Stimulated activated naive CD8-positive, alpha-beta T cell treated with anti-CD3 and anti-CD28 coated beads, Interleukin-15, amount 100 ng/mL, for 72 hours (primary cell): ENCODE measurements at regions not wholly inside any gene's neighbourhood (a gene's known extent, or its start where the extent isn't known, plus 50 kb on each side); places are given as distances from the start of the nearest gene placed in this dataset.

ENCODE experiments used
- ATAC-seq: fragments of 150-1000 bp; cut with Tn5 transposase; 2 replicates; pipeline ENCODE4 v1.10.0; 2021; ENCODE audit warnings: mild to moderate bottlenecking, moderate library complexity
- DNase-seq, 2 donors: peaks; one replicate each; pipeline ENCODE4 v3.0.0; 2021 to 2022
- H3K27ac Mint-ChIP-seq, 2 donors: one replicate each; pipeline ENCODE4 v1.8.0; 2022; ENCODE audit warnings: mild to moderate bottlenecking in 2 of 2, mixed read lengths in 2 of 2, moderate library complexity in 2 of 2
- H3K27me3 Mint-ChIP-seq: one replicate; pipeline ENCODE4 v1.8.0; 2022; ENCODE audit warnings: mixed read lengths
- H3K4me1 Mint-ChIP-seq: one replicate; pipeline ENCODE4 v1.8.0; 2022; ENCODE audit warnings: mild to moderate bottlenecking, mixed read lengths
- H3K4me3 Mint-ChIP-seq, 2 donors: one replicate each; pipeline ENCODE4 v1.8.0; 2022; ENCODE audit warnings: mild to moderate bottlenecking in 2 of 2, mixed read lengths in 2 of 2, moderate library complexity in 1 of 2
- H3K9me3 Mint-ChIP-seq, 2 donors: one replicate each; pipeline ENCODE4 v1.8.0; 2022; ENCODE audit warnings: mixed read lengths in 2 of 2

GRCh38 chr14:97070259-97070658 lies 273.1 kb downstream of the VRK1 start:
- Mint-ChIP-seq H3K9me3 (no peaks in the 10 kb centered on the region), H3K4me3 (no peak overlapping the region), H3K27me3 (no peaks in the 10 kb centered on the region), H3K27ac (no peak overlapping the region), H3K4me1 (peaks cover 11% of the 10 kb centered on the region)
- ATAC-seq (no peak), DNase-seq (no peak)

- DNase-seq (no peak), ATAC-seq (no peak)
- Mint-ChIP-seq H3K4me3 (no peak overlapping the region), H3K4me1 (peaks cover 10% of the 10 kb centered on the region), H3K9me3 (no peaks in the 10 kb centered on the region), H3K27ac (no peak overlapping the region), H3K27me3 (no peaks in the 10 kb centered on the region)
These were observed 274.0 kb downstream of the VRK1 start for GRCh38 chr14:97071177-97071576.

- H3K9me3 Mint-ChIP-seq, result no peaks in the 10 kb centered on the region
- peaks cover 16% of the 10 kb centered on the region for H3K27me3 Mint-ChIP-seq
- peaks cover 27% of the 10 kb centered on the region for H3K4me1 Mint-ChIP-seq
- ATAC-seq, result no peak
- no peak for DNase-seq
- H3K27ac Mint-ChIP-seq, result no peak overlapping the region
- H3K4me3 Mint-ChIP-seq, result no peak overlapping the region
These were observed 276.4 kb downstream of the VRK1 start for GRCh38 chr14:97073622-97074021.

DNA sequence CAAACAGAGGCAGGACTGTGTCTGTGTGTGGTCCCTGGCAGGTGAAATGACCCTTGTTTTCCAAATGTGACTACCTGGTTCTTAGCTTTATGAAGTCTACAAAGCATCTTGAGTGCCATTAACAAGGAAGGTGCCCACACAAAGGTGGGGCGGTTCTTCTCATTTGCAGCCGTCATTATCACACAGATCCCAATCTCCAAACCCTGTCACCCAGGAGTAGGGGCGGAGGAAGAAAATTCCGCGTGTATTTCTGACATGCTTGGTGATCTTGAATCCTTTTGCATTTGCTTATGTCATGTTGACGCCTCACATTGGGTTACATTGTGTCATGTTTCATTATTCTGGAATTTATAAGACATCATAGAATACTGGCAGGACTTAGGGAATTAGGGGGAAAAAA lies 277.3 kb downstream of the VRK1 start:
- Mint-ChIP-seq H3K27ac (no peak overlapping the region), H3K9me3 (no peaks in the 10 kb centered on the region)
- ATAC-seq, result no peak

GRCh38 chr14:97074856-97075255 lies 277.7 kb downstream of the VRK1 start:
- Mint-ChIP-seq H3K9me3 (no peaks in the 10 kb centered on the region), H3K4me1 (peaks cover 27% of the 10 kb centered on the region)
- ATAC-seq, result no peak

More for the DNA sequence above, 277.3 kb downstream of the VRK1 start:
- no peak for DNase-seq
- Mint-ChIP-seq H3K27me3 (peaks cover 16% of the 10 kb centered on the region), H3K4me3 (no peak overlapping the region), H3K4me1 (peaks cover 27% of the 10 kb centered on the region)

DNA sequence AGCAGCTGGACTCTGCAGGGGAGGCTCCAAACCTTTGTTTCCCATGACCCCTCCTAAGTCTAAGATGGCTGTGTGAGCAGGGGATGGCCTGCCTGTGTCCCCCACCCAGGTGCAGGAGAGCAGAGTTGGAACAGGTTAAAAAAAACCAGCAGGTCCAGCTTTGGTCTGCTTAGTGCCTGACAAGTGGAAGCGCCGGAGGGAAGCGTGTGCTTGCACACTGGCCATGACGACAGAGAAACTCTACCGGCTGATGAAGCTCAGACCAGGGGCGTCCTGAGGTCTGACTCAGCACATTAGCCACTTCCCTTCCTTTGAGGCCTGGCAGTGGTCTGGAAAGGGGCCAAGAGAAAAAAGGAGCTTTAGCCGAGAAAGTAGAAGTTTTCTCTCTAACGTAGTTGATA lies 280.1 kb downstream of the VRK1 start:
- Mint-ChIP-seq H3K4me3 (peak overlapping the region in 1 of 2 donors; percentile 19), H3K27me3 (peaks cover 16% of the 10 kb centered on the region), H3K9me3 (peaks cover 0 to 4% of the 10 kb centered on the region in 2 donors), H3K27ac (peak overlapping the region; percentile 22 to 95), H3K4me1 (peaks cover 27% of the 10 kb centered on the region)
- peak; percentile 93 for ATAC-seq
- DNase-seq, result peak; percentile 13 to 59

More at GRCh38 chr14:97074856-97075255, 277.7 kb downstream of the VRK1 start:
- H3K27me3 Mint-ChIP-seq, result peaks cover 16% of the 10 kb centered on the region
- DNase-seq, result no peak
- no peak overlapping the region for H3K4me3 Mint-ChIP-seq
- no peak overlapping the region for H3K27ac Mint-ChIP-seq

GRCh38 chr14:97077687-97078086 lies 280.5 kb downstream of the VRK1 start:
- peak overlapping the region; percentile 91 to 95 for H3K27ac Mint-ChIP-seq
- peak overlapping the region in 1 of 2 donors; percentile 19 for H3K4me3 Mint-ChIP-seq
- DNase-seq, result peak in 1 of 2 donors; percentile 24
- peaks cover 3 to 4% of the 10 kb centered on the region in 2 donors for H3K9me3 Mint-ChIP-seq
- peak; percentile 64 for ATAC-seq
- H3K4me1 Mint-ChIP-seq, result peaks cover 27% of the 10 kb centered on the region
- H3K27me3 Mint-ChIP-seq, result peaks cover 16% of the 10 kb centered on the region

GRCh38 chr14:97080991-97081390 lies 283.8 kb downstream of the VRK1 start:
- ATAC-seq (no peak), DNase-seq (no peak)
- peaks cover 17% of the 10 kb centered on the region for H3K4me1 Mint-ChIP-seq
- H3K27me3 Mint-ChIP-seq, result peaks cover 16% of the 10 kb centered on the region
- no peak overlapping the region for H3K4me3 Mint-ChIP-seq
- H3K27ac Mint-ChIP-seq, result no peak overlapping the region
- peaks cover 8 to 9% of the 10 kb centered on the region in 2 donors for H3K9me3 Mint-ChIP-seq

DNA sequence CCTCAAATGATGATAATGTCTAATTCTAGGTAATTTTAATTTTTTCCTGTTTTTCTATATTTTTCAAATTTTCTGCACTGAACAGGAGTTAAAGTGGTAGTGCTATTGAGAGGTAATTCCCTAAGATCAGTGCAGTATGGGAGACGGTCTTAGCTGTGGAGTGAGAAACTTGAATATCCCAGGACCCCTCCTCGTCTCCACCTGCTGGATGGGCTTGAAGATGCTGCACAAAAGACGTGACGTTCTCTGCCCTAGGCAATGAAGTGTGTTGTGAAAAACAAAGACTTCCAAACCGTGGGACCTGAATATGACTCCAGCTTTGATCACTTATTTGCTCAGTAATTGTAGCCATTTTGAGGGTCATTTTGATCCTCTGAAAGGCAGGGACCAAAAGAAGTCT lies 298.1 kb downstream of the VRK1 start:
- ATAC-seq, result no peak
- Mint-ChIP-seq H3K4me1 (no peaks in the 10 kb centered on the region), H3K27ac (no peak overlapping the region), H3K4me3 (no peak overlapping the region), H3K27me3 (no peaks in the 10 kb centered on the region), H3K9me3 (no peaks in the 10 kb centered on the region)
- DNase-seq, result no peak

DNA sequence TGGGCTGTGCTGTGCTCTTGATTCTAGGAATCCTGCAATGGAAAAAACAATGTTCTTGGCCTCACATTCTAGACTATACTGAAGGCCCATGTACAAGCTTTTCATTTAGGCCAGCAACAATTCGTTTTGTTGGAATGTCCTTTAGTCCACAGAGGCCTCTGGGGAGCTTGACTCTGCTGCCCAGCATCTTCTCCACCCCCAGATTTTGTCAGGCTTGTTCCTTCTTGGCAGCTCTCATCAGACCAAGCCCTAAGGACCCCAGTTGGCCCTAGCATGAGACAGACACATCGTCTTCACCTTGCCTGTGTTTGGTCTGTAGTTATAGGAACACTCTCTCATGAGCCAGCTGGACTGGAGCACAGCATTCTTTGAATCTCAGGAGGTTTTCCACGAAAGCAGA lies 300.1 kb downstream of the VRK1 start:
- H3K27me3 Mint-ChIP-seq, result peaks cover 6% of the 10 kb centered on the region
- no peak for DNase-seq
- H3K27ac Mint-ChIP-seq, result no peak overlapping the region
- ATAC-seq, result no peak
- H3K9me3 Mint-ChIP-seq, result no peaks in the 10 kb centered on the region
- no peak overlapping the region for H3K4me3 Mint-ChIP-seq
- H3K4me1 Mint-ChIP-seq, result no peaks in the 10 kb centered on the region

DNA sequence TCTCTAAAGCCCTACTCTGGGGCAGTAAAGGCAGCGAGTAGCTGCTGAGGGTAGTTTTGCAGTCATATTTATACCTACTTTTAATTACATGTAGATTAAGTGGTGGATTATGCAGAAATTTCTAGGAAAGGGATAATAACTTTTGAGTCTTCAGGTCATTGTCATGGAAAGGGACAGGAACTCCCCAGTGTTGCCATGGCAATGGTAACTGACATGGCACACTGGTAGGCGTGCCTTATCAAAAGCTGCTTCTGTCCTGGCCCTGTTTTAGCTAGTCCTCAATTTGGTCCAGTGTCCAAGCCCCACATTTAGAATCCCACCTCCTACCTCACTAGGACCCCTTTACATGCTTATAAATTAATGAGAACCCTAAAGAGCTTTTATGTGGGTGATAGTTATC lies 303.1 kb downstream of the VRK1 start:
- H3K27ac Mint-ChIP-seq, result no peak overlapping the region
- H3K4me3 Mint-ChIP-seq, result no peak overlapping the region
- no peaks in the 10 kb centered on the region for H3K4me1 Mint-ChIP-seq
- ATAC-seq (no peak), DNase-seq (no peak)
- peaks cover 6% of the 10 kb centered on the region for H3K27me3 Mint-ChIP-seq
- H3K9me3 Mint-ChIP-seq, result no peaks in the 10 kb centered on the region

DNA sequence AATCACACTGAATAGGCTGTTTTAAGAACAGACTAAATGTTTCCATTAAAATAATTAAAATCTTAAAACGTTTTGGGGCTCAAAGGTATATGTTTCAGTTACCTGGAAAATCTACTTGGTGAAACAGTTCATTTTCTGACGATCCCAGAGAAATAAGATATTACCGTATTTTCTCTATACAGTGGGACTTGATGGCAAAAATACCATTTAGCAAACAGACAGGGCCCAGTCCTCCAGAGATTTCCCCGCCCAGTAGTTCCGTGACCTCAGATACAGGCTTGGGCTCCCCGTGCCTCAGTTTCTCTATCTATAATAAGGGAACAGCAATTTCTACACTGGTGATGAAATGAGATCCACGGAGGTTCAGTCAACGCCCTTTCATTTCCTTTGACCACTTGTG lies 304.4 kb downstream of the VRK1 start:
- DNase-seq (no peak), ATAC-seq (no peak)
- Mint-ChIP-seq H3K9me3 (no peaks in the 10 kb centered on the region), H3K27me3 (peaks cover 6% of the 10 kb centered on the region), H3K4me1 (peaks cover 6% of the 10 kb centered on the region), H3K4me3 (no peak overlapping the region), H3K27ac (no peak overlapping the region)

DNA sequence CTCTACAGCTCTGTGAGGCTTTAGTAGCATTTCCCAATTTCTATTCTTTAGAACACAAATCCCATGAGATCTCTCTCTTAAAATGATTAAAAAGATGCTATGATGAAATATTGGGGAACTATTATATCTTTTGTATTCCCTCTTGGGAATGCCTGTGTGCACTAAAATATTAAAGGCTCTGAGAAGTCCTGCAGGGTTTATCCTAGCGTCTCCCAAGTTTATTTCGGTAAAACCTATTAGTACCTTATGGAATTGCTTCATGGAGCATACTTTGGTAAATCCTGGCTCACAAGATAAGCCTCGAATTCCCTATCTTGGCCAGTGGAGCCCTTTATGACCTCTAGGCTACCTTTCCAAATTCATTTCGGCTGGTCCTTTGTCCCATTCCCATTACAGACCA lies 306.8 kb downstream of the VRK1 start:
- no peak for DNase-seq

DNA sequence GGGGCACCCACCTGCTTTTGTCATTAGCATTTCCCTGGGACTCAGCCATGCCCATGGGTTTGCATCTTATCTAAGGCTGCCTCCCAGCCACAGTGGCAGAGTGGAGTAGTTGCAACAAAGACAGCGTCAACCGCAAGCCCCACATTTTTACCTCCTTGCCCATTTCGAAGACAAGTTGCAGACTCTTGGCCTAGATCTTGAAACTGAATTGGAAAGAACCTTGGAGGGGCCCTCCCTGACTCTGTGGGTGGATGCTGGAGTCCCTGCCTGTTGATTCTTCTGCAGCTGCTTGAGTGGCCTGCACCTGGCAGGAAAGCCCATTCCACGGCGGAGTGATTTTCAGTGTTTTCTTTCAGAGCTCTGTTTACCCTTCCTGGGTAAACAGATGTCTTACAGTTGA lies 309.0 kb downstream of the VRK1 start:
- Mint-ChIP-seq H3K4me1 (peaks cover 6% of the 10 kb centered on the region), H3K27me3 (peaks cover 15% of the 10 kb centered on the region), H3K4me3 (peak overlapping the region in 1 of 2 donors; percentile 30), H3K9me3 (peaks cover 0 to 16% of the 10 kb centered on the region in 2 donors), H3K27ac (peak overlapping the region in 1 of 2 donors; percentile 84)
- peak; percentile 75 for ATAC-seq
- DNase-seq, result peak; percentile 4 to 23

More for the DNA sequence above, 306.8 kb downstream of the VRK1 start:
- Mint-ChIP-seq H3K27ac (no peak overlapping the region), H3K4me1 (peaks cover 6% of the 10 kb centered on the region), H3K27me3 (peaks cover 6% of the 10 kb centered on the region), H3K9me3 (no peaks in the 10 kb centered on the region), H3K4me3 (no peak overlapping the region)
- ATAC-seq, result no peak

DNA sequence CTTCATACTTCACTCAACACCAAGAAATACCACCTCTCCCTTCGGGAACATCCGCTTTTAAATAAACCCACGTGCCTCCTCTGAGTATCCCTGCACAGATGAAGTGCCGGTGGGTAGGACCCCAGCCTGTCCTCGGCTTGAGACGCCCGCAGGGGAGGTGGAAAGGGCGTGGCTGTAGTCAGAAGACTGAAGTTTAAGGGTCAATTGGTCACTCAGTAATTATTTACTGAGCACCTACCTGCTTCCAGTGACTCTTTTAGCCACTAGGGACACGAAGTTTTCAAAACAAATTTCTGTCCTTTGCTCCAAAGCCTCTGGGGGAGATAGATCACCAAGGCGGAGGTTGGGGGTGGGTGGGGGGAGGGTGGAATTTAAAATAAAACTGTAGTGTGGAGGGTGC lies 309.4 kb downstream of the VRK1 start:
- no peak overlapping the region for H3K27ac Mint-ChIP-seq
- peaks cover 6% of the 10 kb centered on the region for H3K4me1 Mint-ChIP-seq
- no peak for ATAC-seq
- DNase-seq, result no peak
- peaks cover 0 to 16% of the 10 kb centered on the region in 2 donors for H3K9me3 Mint-ChIP-seq
- H3K27me3 Mint-ChIP-seq, result peaks cover 14% of the 10 kb centered on the region
- H3K4me3 Mint-ChIP-seq, result no peak overlapping the region

- peaks cover 14% of the 10 kb centered on the region for H3K27me3 Mint-ChIP-seq
- peaks cover 0 to 16% of the 10 kb centered on the region in 2 donors for H3K9me3 Mint-ChIP-seq
- H3K4me3 Mint-ChIP-seq, result no peak overlapping the region
- ATAC-seq (no peak), DNase-seq (no peak)
- peaks cover 6% of the 10 kb centered on the region for H3K4me1 Mint-ChIP-seq
- H3K27ac Mint-ChIP-seq, result no peak overlapping the region
These were observed 309.9 kb downstream of the VRK1 start for GRCh38 chr14:97107080-97107479.

GRCh38 chr14:97107760-97108159 lies 310.6 kb downstream of the VRK1 start:
- H3K4me3 Mint-ChIP-seq, result no peak overlapping the region
- no peak for DNase-seq

More at GRCh38 chr14:97107760-97108159, 310.6 kb downstream of the VRK1 start:
- Mint-ChIP-seq H3K27me3 (peaks cover 14% of the 10 kb centered on the region), H3K4me1 (peaks cover 6% of the 10 kb centered on the region), H3K9me3 (peaks cover 0 to 16% of the 10 kb centered on the region in 2 donors), H3K27ac (no peak overlapping the region)
- ATAC-seq, result no peak
